IPS-18c (cell line): ENCODE measurements at regions not wholly inside any gene's neighbourhood (a gene's known extent, or its start where the extent isn't known, plus 50 kb on each side); places are given as distances from the start of the nearest gene placed in this dataset.

Experiments
- H3K4me3 ChIP-seq: 2 replicates; pipeline ENCODE4 v1.7.0; 2013; ENCODE audit warnings: low read depth, mild to moderate bottlenecking, low read length, moderate library complexity; ENCODE audit not compliant: insufficient read depth
- H3K9me3 ChIP-seq: one replicate; pipeline ENCODE4 v1.6.1; 2013; ENCODE audit warnings: mild to moderate bottlenecking, low read length, moderate library complexity; ENCODE audit not compliant: control insufficient read depth, insufficient read depth

DNA sequence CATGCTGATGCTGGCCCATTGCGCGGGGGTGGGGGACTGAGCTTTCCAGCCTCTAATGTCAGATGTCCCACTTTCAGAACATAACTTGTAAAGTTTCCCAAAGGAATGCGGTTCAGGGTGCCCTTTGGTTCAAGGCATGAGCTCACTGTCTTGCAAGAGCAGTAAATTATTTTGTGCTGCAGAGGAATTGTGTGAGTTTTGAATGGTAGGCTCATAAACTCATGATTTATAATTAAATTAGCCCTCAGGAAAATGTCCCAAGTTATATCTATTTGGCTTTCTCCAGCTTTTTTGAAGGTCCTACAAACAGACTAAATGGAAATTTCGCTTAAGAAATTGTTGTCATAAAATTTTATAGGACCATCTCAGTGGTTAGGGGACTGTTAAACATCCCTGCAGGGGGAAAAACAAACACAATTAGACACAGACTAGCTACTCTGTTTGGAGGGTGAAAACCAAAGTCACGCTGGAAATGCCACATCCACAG, 321.8 kb downstream of the HS3ST3B1 start:
- H3K9me3 ChIP-seq: no peaks in the 10 kb centered on the region

DNA sequence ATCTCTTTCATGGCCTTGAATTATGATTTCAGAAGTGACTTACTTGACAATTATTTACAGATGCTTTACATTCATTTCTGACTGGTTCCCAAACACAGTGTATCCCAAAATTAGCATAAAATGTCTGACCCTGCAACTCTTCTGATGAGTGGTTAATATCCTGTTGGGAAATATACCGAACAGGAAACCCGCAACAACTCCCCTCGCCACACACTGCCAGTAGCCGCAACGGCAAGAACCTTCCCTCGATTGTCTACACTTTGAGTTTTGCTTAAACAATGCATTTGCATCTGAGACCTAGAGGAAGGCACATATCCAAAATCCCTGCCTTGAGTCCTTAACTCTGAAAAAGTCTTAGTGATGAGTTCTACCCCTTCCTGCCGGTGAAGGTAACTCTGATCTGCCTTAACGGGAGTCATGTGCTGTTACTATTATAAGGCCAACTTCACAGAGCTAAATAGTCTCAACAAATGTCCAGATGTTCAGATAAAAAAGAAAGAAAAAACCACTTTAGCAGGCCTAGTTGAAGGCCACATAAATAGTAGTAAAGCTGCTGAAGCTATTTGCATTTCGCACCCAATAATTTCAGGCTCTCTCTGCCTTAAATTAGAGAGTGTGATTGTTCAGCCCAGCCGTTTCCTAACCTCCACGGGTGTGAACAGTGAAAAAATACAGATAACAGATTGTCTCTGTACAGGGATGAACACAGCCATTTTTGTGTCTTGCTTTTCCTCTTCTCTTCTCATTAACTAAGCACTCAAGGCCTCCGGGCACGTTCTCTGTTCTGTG, 321.1 kb downstream of the HS3ST3B1 start:
- Histone ChIP-seq H3K9me3 (no peaks in the 10 kb centered on the region), H3K4me3 (no peak overlapping the region)

More for the DNA sequence above, 321.8 kb downstream of the HS3ST3B1 start:
- no peak overlapping the region for H3K4me3 ChIP-seq

DNA sequence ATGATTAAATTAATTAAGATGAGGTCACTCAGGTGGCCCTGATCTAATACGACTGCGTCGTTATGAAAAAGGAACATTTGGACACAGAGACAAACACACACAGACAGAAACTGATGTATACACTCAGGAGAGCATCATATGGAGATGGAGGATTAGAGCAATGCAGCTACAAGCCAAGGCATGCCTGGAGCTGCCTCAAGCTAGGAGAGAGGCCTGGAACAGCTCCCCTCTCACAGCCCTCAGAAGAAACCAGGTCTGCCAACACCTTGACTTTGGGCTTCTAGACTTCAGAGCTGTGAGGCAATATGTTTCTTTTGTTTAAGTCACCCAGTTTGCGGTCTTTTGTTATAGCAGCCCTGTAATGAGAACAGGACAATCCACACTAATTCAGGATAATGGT, 318.9 kb downstream of the HS3ST3B1 start:
- Histone ChIP-seq H3K9me3 (no peaks in the 10 kb centered on the region), H3K4me3 (no peak overlapping the region)

DNA sequence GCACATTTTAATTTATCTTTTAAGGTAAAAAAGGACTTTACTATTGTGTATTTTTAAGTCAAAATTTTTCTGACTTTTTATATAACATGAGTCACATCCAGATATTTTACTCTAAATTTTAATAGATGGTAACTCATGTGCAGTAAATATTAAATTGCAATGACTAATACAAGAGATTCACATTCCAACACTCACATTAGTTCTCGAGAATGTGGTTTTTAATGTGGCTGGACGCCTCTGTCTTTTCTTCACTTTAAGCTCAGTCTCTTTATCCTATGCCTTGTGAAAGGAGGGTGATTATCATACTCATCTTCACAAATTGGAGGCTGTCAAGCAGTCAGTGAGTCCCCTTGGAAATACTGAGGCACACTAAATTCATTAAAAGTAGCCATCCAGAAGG, 315.6 kb downstream of the HS3ST3B1 start:
- Histone ChIP-seq H3K4me3 (no peak overlapping the region), H3K9me3 (no peaks in the 10 kb centered on the region)

DNA sequence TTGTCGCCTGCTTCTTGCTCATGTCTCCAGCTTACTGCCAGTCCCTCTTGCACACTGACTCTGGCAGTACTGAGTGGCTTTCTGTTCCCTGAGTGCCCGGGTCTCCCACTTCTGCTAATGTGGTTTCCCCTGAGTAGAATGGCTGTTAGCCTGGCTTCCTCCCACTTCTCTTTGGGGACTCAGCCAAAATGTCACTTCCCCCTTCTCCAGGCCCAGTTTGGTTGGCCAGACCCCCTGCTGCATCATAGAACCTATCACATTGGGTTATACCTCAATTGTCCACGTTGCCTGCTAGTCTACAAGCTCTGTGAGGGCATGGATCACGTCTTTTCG, 304.4 kb downstream of the HS3ST3B1 start:
- Histone ChIP-seq H3K9me3 (no peaks in the 10 kb centered on the region), H3K4me3 (no peak overlapping the region)

DNA sequence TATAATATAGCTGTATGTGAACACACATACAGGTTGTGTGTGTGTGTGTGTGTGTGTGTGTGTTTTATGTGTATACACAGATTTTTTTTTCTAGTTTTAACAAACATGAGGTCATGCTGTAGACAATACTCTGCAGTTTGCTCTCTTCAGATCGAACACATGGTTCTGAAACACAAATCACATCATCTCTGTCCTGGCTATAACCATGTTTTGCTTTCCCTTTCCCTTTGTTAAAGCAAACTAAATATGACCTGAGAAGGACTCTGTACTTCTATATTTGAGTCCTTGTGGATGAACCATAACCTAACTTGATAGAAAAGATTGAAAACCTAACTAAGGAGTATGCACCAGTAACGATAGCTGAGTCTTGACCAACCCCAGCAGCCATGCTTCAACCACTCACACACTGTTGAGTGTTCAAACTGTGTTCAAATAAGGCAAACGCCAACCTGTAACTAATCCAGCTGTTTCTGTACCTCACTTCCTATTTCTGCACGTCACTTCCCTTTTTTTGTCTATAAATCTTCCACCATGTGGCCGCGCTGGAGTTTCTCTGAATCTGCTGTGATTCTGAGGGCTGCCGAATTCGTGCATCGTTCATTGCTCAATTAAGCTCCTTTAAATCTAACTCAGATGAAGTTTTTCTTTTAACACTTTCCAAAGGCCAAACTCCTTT, 303.8 kb downstream of the HS3ST3B1 start:
- Histone ChIP-seq H3K4me3 (no peak overlapping the region), H3K9me3 (no peaks in the 10 kb centered on the region)

DNA sequence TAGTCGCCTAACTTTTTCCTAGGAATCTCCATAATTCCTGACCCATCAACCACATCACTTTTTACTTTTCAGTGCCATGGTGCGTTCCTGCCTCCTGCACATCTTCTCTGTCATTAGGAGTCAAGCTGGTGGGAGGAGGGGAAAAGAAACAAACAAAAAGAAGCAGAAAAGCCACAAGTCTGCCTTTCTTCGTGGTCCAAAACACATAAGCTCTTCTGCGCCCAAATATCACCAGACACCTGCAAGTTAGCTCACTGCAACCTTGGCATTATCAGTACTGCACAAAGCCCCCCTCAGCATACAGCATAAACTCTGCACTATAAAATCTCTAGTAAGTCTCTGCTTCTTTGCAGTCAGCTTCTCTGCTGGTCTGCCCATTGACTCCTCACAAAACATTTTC, 295.3 kb downstream of the HS3ST3B1 start:
- Histone ChIP-seq H3K4me3 (no peak overlapping the region), H3K9me3 (peaks cover 5% of the 10 kb centered on the region)

DNA sequence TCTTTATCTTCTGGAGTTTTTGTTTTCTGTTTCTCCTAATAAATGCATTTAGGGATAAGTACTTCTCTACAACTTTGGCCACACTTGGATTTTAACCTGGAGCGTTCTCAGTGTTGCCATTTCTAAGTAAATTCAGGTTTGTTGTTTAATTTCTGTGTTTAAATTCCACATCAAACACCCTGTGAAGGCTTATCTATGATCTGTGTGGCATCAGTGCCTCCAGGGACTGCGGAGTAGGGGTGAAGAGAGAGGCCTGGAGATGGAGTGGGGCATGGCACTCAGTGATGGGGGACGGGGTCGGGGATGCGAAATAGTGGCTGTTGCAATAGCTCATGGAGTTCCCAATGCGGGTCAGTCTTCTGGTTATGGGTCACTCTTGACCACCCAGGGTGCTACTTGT, 294.8 kb downstream of the HS3ST3B1 start:
- H3K9me3 ChIP-seq: peaks cover 5% of the 10 kb centered on the region
- H3K4me3 ChIP-seq: no peak overlapping the region

DNA sequence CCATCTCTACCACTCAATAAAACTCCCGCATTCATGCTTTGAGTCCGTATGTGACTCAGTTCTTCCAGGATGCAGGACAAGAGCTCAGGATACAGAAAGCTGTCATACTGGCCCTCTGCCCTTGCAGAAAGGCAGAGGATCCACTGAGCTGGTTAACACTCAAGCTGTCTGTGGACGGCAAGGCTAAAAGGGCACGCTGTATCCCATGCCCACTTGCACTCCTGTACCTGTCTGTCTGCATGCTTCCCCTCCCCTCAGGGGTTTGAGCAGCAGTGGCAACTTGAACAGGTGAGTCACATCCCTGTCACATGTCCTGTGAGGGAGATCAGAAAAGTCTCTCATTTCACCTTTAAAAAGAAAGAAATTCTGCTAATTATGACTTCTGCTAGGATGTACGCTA, 293.8 kb downstream of the HS3ST3B1 start:
- no peak overlapping the region for H3K4me3 ChIP-seq
- peaks cover 5% of the 10 kb centered on the region for H3K9me3 ChIP-seq

DNA sequence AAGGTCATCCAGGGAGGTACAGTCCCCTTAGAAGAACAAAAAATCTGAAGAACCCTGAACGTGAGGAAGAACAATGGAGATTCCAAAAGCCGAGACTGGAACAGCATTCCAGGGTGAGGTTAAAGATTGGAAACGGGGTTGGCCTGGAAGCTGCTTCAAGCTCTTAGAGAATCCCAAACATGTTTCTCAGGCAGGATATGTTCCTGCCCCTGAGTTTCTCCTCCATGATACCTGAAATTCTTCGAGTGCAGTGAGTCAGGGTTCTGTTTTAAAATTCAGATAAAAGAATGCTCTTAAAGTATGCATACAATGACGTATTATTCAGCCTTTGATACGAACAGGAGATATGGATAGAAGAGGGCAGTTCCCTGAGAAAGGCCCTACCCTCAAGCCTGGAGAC, 293.1 kb downstream of the HS3ST3B1 start:
- no peak overlapping the region for H3K4me3 ChIP-seq
- H3K9me3 ChIP-seq: peaks cover 5% of the 10 kb centered on the region

DNA sequence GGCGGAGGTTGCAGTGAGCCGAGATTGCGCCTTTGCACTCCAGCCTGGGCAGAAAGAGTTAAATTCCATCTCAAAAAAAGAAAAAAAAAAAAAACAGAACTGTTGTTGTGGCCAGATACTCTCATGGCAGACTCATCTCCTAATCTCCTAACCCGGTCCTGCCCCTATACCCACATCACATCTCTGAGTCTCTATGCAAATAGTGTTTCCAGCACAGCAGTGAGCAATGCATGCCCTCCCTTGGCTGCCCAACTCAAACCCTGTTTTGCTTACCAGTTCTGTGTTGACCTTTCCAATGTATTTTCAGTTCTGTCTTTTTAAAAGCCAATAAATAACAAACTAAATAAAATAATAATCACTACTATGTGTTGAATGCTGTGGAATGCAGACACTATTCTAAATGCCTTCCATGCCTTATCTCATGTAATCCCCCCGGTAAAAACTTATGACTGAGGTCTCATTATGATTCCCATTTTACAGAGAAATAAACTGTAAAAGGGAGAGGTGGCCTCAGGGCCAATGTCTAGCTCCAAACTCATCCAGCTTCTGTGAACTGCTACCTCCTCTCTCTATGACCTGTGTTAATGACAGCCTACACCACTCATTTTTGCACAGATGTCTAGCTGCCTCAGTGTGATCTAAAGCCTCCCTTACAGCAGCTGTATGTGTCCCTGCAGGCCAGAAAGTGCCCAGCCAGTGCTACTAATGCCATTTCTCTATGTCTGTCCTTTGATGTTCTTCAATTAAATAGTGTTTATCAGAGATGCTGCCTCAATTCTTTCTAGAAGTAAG, 289.8 kb downstream of the HS3ST3B1 start:
- no peak overlapping the region for H3K4me3 ChIP-seq
- H3K9me3 ChIP-seq: no peaks in the 10 kb centered on the region

DNA sequence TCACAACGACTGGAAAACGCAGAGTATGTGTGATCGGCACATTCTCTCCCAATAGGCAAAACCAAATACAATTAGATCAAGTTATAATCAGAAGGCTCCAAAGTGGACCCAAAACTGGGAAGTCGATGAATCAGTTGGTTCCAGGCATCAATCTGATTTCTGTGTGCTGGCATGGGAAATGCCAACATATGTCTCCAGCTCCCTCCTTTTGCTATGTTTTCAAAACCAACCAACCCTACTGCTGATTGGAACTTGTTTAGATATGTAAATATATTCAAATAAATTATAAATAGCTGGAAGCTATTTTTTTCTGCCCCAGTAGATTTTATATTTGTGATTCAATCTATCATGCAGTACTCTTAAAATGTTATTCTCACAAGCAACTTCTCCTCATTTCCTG, 284.2 kb downstream of the HS3ST3B1 start:
- Histone ChIP-seq H3K4me3 (no peak overlapping the region), H3K9me3 (no peaks in the 10 kb centered on the region)

DNA sequence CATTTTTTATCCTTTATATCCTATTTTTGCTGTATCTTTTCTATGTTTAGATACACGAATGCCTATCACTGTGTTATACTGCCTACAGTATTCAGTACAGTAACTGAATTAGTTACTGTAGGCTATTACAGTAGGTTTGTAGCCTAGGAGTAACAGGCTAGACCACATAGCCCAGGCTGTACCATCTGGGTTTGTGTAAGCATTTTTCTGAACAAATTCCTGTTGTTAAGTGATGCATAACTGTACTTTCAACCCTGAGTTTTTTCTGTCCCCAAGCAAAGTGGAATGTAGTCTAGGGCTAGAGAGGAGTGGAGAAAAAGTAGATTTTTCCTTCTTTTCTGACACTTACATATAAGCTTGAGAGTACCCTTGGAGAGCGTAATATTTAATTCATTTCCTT, 282.1 kb downstream of the HS3ST3B1 start:
- H3K4me3 ChIP-seq: no peak overlapping the region
- no peaks in the 10 kb centered on the region for H3K9me3 ChIP-seq

DNA sequence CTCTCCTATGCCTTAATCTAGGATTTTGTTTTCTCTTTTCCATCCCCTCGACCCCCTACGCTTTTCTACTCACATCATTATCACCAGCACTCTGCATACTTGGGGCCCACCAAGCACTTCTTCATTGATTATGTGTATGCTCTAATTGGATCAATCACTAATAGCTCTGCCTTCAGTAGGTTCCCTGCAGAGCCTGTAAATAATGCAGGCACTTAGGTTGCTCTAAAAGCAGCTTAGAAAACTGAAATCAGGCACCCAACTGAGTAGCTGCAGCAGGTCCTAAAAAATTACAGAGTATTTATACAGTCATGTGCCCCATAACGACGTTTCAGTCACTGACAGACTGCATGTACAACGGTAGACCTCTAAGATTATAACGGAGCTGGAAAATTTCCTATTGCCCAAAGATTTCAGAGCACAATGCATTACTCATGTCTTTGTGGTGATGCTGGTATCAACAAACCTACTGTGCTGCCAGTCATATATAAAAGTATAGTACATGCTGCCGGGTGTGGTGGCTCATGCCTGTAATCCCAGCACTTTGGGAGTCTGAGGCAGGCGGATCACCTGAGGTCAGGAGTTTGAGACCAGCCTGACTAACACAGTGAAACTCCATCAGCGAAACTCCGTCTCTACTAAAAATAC, 280.4 kb downstream of the HS3ST3B1 start:
- no peak overlapping the region for H3K4me3 ChIP-seq
- no peaks in the 10 kb centered on the region for H3K9me3 ChIP-seq

DNA sequence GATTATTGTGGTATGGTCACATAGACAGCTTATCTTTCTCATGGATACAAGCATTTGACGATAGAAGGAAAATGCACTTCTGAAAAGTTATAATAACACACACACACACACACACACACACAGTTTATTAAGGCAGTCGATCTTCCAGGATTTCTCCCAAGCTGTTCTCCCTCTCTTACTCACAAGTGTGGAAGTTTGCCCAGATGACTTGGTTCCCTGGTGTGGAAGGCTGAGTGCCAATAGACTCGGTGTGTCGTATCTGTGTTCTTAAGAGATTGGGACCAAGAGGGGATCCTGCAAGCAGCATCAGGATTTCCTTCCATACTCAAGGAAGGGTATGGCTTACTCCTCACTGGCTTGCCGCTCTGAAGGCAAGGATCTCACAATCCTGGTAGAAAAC, 279.6 kb downstream of the HS3ST3B1 start:
- no peaks in the 10 kb centered on the region for H3K9me3 ChIP-seq
- H3K4me3 ChIP-seq: no peak overlapping the region

DNA sequence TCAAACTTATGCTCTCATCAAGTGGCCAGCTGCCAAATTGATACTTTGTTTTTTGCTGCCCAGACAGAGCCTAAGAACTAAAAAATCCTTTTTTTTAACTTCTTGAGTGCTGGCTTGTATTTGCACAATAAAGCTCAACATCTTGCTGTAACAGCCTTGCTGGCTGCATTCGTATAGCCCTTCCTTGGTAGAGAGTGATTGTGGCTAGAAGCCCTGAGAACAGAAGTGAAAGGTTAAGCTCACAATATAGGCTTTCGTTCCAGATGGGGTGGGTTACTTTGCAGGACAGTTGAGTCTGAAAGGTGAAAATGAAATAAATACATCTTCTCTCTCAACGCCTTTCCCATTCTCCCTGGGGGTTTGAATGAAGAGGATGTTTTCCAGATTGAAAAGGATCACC, 278.8 kb downstream of the HS3ST3B1 start:
- Histone ChIP-seq H3K4me3 (no peak overlapping the region), H3K9me3 (no peaks in the 10 kb centered on the region)

DNA sequence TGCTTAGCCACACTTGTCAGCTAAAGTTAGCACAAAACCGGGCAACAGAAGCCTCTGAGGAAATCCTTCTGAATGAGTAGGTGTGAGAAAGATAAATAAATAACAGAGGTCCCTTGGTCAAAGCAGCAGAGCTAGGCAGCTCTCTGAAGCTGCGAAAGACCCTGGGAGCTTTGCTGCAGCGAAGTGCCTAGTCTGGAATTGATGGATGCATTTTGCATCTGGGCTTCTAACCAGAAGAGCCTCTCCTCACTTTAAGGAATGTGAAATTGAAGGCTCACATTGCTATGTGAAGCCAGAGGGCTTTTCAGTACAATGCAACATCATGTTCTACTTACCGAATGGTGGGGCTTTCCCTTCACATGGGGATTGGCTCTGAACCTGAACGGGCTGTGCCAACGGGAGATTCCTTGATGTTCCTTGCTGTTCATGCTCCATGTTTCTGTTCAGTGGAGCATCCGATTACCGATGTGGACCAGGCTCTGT, 274.6 kb downstream of the HS3ST3B1 start:
- no peak overlapping the region for H3K4me3 ChIP-seq
- no peaks in the 10 kb centered on the region for H3K9me3 ChIP-seq
